ENCODE measurements at regions not wholly inside any gene's neighbourhood (a gene's known extent, or its start where the extent isn't known, plus 50 kb on each side); places are given as distances from the start of the nearest gene placed in this dataset.

DNA sequence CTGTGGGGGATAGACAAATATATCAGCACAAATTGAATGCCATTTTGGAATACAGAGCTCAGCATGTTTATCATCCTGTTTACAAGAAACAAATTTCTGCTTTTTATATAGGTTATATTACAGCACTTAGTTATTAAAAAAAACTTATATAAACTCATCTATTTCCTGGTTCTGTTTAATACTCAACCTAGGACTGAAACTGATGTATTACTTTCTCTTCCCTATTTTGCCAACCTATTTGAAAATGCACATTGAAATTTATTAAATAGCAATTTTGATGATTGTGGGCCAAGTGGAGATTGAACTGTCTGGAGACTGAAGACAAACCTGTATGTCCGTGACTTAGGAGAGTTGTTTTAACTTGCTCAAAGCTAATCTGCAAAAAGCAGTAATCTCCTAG is 288.3 kb upstream of the ANO3 start:
- TF ChIP-seq, protein P1, sequence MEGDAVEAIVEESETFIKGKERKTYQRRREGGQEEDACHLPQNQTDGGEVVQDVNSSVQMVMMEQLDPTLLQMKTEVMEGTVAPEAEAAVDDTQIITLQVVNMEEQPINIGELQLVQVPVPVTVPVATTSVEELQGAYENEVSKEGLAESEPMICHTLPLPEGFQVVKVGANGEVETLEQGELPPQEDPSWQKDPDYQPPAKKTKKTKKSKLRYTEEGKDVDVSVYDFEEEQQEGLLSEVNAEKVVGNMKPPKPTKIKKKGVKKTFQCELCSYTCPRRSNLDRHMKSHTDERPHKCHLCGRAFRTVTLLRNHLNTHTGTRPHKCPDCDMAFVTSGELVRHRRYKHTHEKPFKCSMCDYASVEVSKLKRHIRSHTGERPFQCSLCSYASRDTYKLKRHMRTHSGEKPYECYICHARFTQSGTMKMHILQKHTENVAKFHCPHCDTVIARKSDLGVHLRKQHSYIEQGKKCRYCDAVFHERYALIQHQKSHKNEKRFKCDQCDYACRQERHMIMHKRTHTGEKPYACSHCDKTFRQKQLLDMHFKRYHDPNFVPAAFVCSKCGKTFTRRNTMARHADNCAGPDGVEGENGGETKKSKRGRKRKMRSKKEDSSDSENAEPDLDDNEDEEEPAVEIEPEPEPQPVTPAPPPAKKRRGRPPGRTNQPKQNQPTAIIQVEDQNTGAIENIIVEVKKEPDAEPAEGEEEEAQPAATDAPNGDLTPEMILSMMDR (conservative IDR thresholded peaks at IDR 0.05; ENCODE audit: low read depth) = no peak
- no peak for DNase-seq (ENCODE audit: low spot score)
- no peak overlapping the region for H3K27ac ChIP-seq
- CTCF ChIA-PET = no interaction called here
- POLR2A ChIA-PET (ENCODE audit: low non-redundant PET) = no interaction called here

- no peak for DNase-seq (ENCODE audit: low spot score)
- POLR2A ChIA-PET (ENCODE audit: low non-redundant PET) = no interaction called here
- CTCF ChIA-PET = no interaction called here
These were observed 287.5 kb upstream of the ANO3 start for GRCh38 chr11:26044389-26044788.

GRCh38 chr11:26045082-26045481 is 286.8 kb upstream of the ANO3 start:
- POLR2A ChIA-PET (ENCODE audit: low non-redundant PET) = no interaction called here
- no peak overlapping the region for H3K27ac ChIP-seq
- CTCF ChIA-PET = no interaction called here
- TF ChIP-seq, protein P1 (conservative IDR thresholded peaks at IDR 0.05; ENCODE audit: low read depth) = no peak
- DNase-seq (ENCODE audit: low spot score) = no peak

More at GRCh38 chr11:26044389-26044788, 287.5 kb upstream of the ANO3 start:
- no peak overlapping the region for H3K27ac ChIP-seq
- TF ChIP-seq, protein P1 (conservative IDR thresholded peaks at IDR 0.05; ENCODE audit: low read depth) = no peak

- no peak for DNase-seq (ENCODE audit: low spot score)
- CTCF ChIA-PET = no interaction called here
- TF ChIP-seq, protein P1 (conservative IDR thresholded peaks at IDR 0.05; ENCODE audit: low read depth) = no peak
- H3K27ac ChIP-seq = no peak overlapping the region
- POLR2A ChIA-PET (ENCODE audit: low non-redundant PET) = no interaction called here
These were observed 283.7 kb upstream of the ANO3 start for GRCh38 chr11:26048271-26048670.

DNA sequence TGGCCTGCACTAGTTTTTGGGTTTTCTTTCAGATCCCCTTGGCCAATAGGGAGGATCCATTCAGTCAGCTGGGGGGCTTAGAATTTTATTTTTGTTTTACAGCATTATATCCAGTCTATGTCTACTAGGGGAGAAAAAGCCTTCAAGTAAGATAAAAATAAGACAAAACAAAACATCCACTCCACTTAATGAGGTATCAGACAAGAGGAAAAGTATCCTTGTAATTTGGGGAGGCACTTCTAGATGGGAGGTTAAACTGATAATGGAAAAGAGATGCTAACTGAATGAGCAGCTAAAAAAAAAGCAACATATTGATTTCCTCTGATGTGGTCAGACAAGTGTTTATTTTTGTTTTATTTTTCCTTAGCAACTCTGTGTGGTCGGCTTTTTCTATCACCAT is 278.0 kb upstream of the ANO3 start:
- POLR2A ChIA-PET (ENCODE audit: low non-redundant PET) = no interaction called here
- CTCF ChIA-PET = interaction anchor here (0.7 kb wide), 1 partner anchor 1510 kb away, joined by 4 read pairs; no protein-coding TSS in a partner anchor
- DNase-seq (ENCODE audit: low spot score) = no peak
- TF ChIP-seq, protein P1 (conservative IDR thresholded peaks at IDR 0.05; ENCODE audit: low read depth) = no peak
- H3K27ac ChIP-seq = no peak overlapping the region

- no peak overlapping the region for H3K27ac ChIP-seq
- POLR2A ChIA-PET (ENCODE audit: low non-redundant PET) = no interaction called here
- no peak for DNase-seq (ENCODE audit: low spot score)
- TF ChIP-seq, protein P1 (conservative IDR thresholded peaks at IDR 0.05; ENCODE audit: low read depth) = no peak
- CTCF ChIA-PET = no interaction called here
These were observed 269.3 kb upstream of the ANO3 start for GRCh38 chr11:26062660-26063059.

- TF ChIP-seq, protein P1 (conservative IDR thresholded peaks at IDR 0.05; ENCODE audit: low read depth) = no peak
- no peak overlapping the region for H3K27ac ChIP-seq
- POLR2A ChIA-PET (ENCODE audit: low non-redundant PET) = no interaction called here
- DNase-seq (ENCODE audit: low spot score) = no peak
- CTCF ChIA-PET = no interaction called here
These were observed 268.0 kb upstream of the ANO3 start for GRCh38 chr11:26063915-26064314.

All from RWPE1 (cell line).